Omental fat pad (tissue), 3 donors: ENCODE measurements at regions not wholly inside any gene's neighbourhood (a gene's known extent, or its start where the extent isn't known, plus 50 kb on each side); places are given as distances from the start of the nearest gene placed in this dataset.
"Not testable (repeated sequence)": the region's sequence is repeated elsewhere in the genome, so short reads cannot be mapped to it uniquely, and the experiment has no call there.

Experiments
- ATAC-seq: fragments of 150-250 bp; one replicate; pipeline ENCODE4 v1.9.1; 2016; ENCODE audit warnings: mild to moderate bottlenecking, moderate library complexity; ENCODE audit not compliant: low FRiP score
- DNase-seq: peaks from one replicate; pipeline ENCODE4 v3.0.0-alpha.2; 2019; ENCODE audit warnings: low spot score
- TF ChIP-seq, protein P1 (sequence below), 3 donors: fragments of 450-650 bp; IDR thresholded peaks; one replicate each; pipeline ENCODE4 v1.5.1; 2016 to 2017; ENCODE audit warnings: antibody characterized with exemption in 3 of 3, mild to moderate bottlenecking in 3 of 3, moderate library complexity in 2 of 3

GRCh38 chr11:90496722-90497121, 273.9 kb upstream of the CHORDC1 start:
- TF ChIP-seq, protein P1, sequence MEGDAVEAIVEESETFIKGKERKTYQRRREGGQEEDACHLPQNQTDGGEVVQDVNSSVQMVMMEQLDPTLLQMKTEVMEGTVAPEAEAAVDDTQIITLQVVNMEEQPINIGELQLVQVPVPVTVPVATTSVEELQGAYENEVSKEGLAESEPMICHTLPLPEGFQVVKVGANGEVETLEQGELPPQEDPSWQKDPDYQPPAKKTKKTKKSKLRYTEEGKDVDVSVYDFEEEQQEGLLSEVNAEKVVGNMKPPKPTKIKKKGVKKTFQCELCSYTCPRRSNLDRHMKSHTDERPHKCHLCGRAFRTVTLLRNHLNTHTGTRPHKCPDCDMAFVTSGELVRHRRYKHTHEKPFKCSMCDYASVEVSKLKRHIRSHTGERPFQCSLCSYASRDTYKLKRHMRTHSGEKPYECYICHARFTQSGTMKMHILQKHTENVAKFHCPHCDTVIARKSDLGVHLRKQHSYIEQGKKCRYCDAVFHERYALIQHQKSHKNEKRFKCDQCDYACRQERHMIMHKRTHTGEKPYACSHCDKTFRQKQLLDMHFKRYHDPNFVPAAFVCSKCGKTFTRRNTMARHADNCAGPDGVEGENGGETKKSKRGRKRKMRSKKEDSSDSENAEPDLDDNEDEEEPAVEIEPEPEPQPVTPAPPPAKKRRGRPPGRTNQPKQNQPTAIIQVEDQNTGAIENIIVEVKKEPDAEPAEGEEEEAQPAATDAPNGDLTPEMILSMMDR (IDR thresholded peaks at IDR 0.05) = no peak
- no peak for DNase-seq
- no peak for ATAC-seq

DNA sequence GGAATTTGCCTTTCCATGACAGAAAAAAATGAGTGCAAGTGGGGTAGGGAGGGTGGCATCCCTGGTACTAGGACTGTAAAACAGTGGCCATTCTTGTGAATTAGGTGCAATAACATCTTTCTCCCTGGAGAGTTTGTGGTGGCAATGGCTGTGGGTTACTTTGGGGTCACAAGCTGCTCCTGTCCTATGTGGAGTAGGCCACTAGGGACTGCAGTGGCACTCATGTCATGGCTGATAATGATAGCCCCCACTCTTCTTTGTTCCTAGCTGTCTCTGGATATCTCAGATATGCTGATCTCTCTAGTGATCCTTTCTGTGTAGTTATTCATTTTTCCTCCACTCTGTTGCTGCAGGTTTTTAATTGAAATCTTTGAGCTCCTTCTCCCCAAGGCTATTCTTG, 270.5 kb upstream of the CHORDC1 start:
- DNase-seq (no peak), ATAC-seq (no peak)
- TF ChIP-seq, protein P1 (IDR thresholded peaks at IDR 0.05) = no peak

- ATAC-seq = no peak
- TF ChIP-seq, protein P1 (IDR thresholded peaks at IDR 0.05) = no peak
Measured at GRCh38 chr11:90491466-90491865, 268.6 kb upstream of the CHORDC1 start.

GRCh38 chr11:90476442-90477007, 253.7 kb upstream of the CHORDC1 start:
- DNase-seq = no peak
- TF ChIP-seq, protein P1 (IDR thresholded peaks at IDR 0.05) = no peak
- no peak for ATAC-seq

More at GRCh38 chr11:90491466-90491865, 268.6 kb upstream of the CHORDC1 start:
- no peak for DNase-seq

DNA sequence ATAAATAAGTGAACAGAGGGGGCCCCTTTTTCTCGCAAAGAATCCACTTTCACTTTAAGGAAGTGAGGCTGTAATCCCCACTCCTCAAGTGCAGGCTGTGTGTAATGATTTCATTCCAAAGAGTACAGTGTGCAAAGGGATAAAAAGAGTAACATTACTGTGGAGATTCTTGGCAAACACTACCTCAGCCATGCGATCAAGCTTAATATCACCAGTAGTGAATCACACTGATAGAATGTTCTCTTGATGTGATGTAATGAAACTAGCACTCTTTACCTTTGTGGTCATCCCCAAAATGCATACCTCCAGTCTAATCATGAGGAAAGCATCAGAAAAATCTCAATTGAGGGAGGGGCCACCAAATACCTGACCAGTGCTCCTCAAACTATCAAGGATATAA, 246.1 kb upstream of the CHORDC1 start:
- TF ChIP-seq, protein P1 (IDR thresholded peaks at IDR 0.05) = no peak
- DNase-seq (no peak), ATAC-seq (no peak)

DNA sequence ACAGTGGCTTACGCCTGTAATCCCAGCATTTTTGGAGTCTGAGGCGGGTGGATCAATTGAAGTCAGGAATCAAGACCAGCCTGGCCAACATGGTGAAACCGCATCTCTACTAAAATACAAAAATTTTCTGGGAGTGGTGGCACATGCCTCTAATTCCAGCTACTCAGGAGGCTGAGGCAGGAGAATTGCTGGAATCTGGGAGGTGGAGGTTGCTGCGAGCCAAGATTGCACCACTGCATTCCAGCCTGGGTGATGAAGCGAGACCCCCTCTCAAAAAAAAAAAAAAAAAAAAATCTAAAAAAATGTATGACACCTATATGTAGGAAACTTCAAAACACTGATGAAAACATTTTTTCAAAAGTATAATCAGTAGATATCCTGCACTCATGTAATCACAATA, 242.7 kb upstream of the CHORDC1 start:
- no peak for ATAC-seq
- TF ChIP-seq, protein P1 (IDR thresholded peaks at IDR 0.05) = no peak
- DNase-seq = no peak

DNA sequence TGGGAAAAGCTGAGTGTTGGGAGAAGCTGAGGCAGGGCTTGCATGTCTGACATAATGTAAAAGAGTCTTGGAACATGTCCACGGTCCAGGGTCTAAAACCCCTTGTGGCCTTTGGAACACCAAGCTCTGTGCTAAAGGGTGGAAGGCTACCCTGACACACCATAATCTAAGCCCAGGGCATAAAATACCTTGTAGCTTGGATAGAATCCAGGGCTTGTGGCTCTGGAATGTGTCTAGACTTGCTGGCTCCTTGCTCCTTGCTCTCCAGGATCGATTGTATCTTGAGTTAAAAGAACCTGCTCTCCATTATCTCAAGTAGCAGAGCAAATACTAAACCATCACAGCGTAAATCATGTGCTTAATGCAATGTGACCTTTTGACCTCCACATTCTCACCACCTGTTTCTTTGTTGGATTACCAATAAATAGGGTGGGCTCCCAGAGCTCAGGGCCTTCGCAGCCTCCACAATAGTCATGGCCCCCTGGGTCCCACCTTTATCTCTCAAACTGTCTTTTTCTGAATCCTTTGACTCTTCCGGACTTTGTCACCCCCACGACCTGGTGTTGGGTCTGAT, 232.6 kb upstream of the CHORDC1 start:
- not testable (repeated sequence) for ATAC-seq

More for the DNA sequence above, 232.6 kb upstream of the CHORDC1 start:
- DNase-seq = not testable (repeated sequence)
